HEK293 (cell line): ENCODE measurements at regions not wholly inside any gene's neighbourhood (a gene's known extent, or its start where the extent isn't known, plus 50 kb on each side); places are given as distances from the start of the nearest gene placed in this dataset.

Experiments
- CTCF ChIA-PET: fragments of 350-600 bp; formaldehyde crosslinking; extraction: SDS; loops from one replicate; lab custom pipeline; 2021; ENCODE audit warnings: antibody characterized with exemption; lab: Yijun Ruan, JAX
- POLR2A ChIA-PET: fragments of 300-600 bp; formaldehyde crosslinking; extraction: SDS; loops from one replicate; lab custom pipeline; 2020; ENCODE audit warnings: antibody characterized with exemption, inconsistent platforms; lab: Yijun Ruan, JAX
- H3K27ac ChIP-seq: fragments of 200-500 bp; sonication (Bioruptor generic); 2 replicates; pipeline ENCODE4 v1.5.1; 2014; ENCODE audit warnings: low read depth, low read length, control low read depth, inconsistent platforms; ENCODE audit errors: extremely low read depth
- H3K36me3 ChIP-seq, 2 experiments: fragments of 200-500 bp in 1 of 2; sonication (Bioruptor generic) in 1 of 2; 1 replicate in 1 of 2; 2 replicates in 1 of 2; pipeline ENCODE4 v1.5.1; 2014 to 2017; ENCODE audit warnings: inconsistent platforms in 2 of 2, low read length in 2 of 2; ENCODE audit not compliant: control insufficient read depth in 2 of 2, insufficient read depth in 1 of 2
- H3K4me1 ChIP-seq: fragments of 200-500 bp; sonication (Bioruptor generic); 2 replicates; pipeline ENCODE4 v1.5.1; 2014; ENCODE audit warnings: mild to moderate bottlenecking, low read length, inconsistent platforms; ENCODE audit not compliant: control insufficient read depth, insufficient read depth
- H3K4me3 ChIP-seq: 2 replicates; pipeline ENCODE4 v1.5.1; 2011; ENCODE audit warnings: low read depth, mild to moderate bottlenecking, control low read depth, low read length, moderate library complexity
- H3K9me3 ChIP-seq: fragments of 200-500 bp; sonication (Bioruptor generic); 2 replicates; pipeline ENCODE4 v1.5.1; 2014; ENCODE audit warnings: low read depth, low read length, inconsistent platforms; ENCODE audit not compliant: control insufficient read depth, insufficient read depth
- AEBP2 ChIP-seq: fragments of 450-650 bp; formaldehyde crosslinking; IDR thresholded peaks from 2 replicates; pipeline ENCODE4 v1.5.1; 2016; ENCODE audit warnings: missing biosample characterization, missing genetic modification characterization, borderline replicate concordance
- BCL11A ChIP-seq: fragments of 450-650 bp; formaldehyde crosslinking; IDR thresholded peaks from 2 replicates; pipeline ENCODE4 v1.5.1; 2016; ENCODE audit warnings: low read depth, missing biosample characterization, missing genetic modification characterization
- BCL11B ChIP-seq: fragments of 450-650 bp; formaldehyde crosslinking; IDR thresholded peaks from 2 replicates; pipeline ENCODE4 v1.5.1; 2016; ENCODE audit warnings: low read depth, missing biosample characterization, missing genetic modification characterization
- BCL6B ChIP-seq: fragments of 450-650 bp; formaldehyde crosslinking; IDR thresholded peaks from 2 replicates; pipeline ENCODE4 v1.5.1; 2017; ENCODE audit warnings: missing biosample characterization, missing genetic modification characterization
- MYNN ChIP-seq: fragments of 450-650 bp; formaldehyde crosslinking; IDR thresholded peaks from 2 replicates; pipeline ENCODE4 v1.5.1; 2016; ENCODE audit warnings: missing biosample characterization, missing genetic modification characterization, borderline replicate concordance
- MZF1 ChIP-seq: fragments of 450-650 bp; formaldehyde crosslinking; IDR thresholded peaks from 2 replicates; pipeline ENCODE4 v1.5.1; 2017; ENCODE audit warnings: missing biosample characterization, missing genetic modification characterization, borderline replicate concordance
- SCRT2 ChIP-seq: fragments of 450-650 bp; formaldehyde crosslinking; IDR thresholded peaks from 2 replicates; pipeline ENCODE4 v1.5.1; 2016; ENCODE audit warnings: missing biosample characterization, missing genetic modification characterization
- SP7 ChIP-seq: fragments of 450-650 bp; formaldehyde crosslinking; IDR thresholded peaks from 2 replicates; pipeline ENCODE4 v1.5.1; 2016; ENCODE audit warnings: missing biosample characterization, missing genetic modification characterization
- ZBTB21 ChIP-seq: fragments of 450-650 bp; formaldehyde crosslinking; IDR thresholded peaks from 2 replicates; pipeline ENCODE4 v1.5.1; 2017; ENCODE audit warnings: missing biosample characterization, missing genetic modification characterization
- ZFP41 ChIP-seq: fragments of 450-650 bp; formaldehyde crosslinking; IDR thresholded peaks from 2 replicates; pipeline ENCODE4 v1.5.1; 2016; ENCODE audit warnings: missing biosample characterization, missing genetic modification characterization, borderline replicate concordance
- ZNF132 ChIP-seq: fragments of 450-650 bp; formaldehyde crosslinking; IDR thresholded peaks from 2 replicates; pipeline ENCODE4 v1.5.1; 2017; ENCODE audit warnings: missing biosample characterization, missing genetic modification characterization, borderline replicate concordance
- ZNF133 ChIP-seq: fragments of 450-650 bp; formaldehyde crosslinking; IDR thresholded peaks from 2 replicates; pipeline ENCODE4 v1.5.1; 2016; ENCODE audit warnings: missing biosample characterization, missing genetic modification characterization
- ZNF157 ChIP-seq: fragments of 450-650 bp; formaldehyde crosslinking; IDR thresholded peaks from 2 replicates; pipeline ENCODE4 v1.5.1; 2016; ENCODE audit warnings: missing biosample characterization, missing genetic modification characterization
- ZNF18 ChIP-seq: fragments of 450-650 bp; formaldehyde crosslinking; IDR thresholded peaks from 2 replicates; pipeline ENCODE4 v1.5.1; 2016; ENCODE audit warnings: missing biosample characterization, missing genetic modification characterization
- ZNF280D ChIP-seq: fragments of 450-650 bp; formaldehyde crosslinking; IDR thresholded peaks from 2 replicates; pipeline ENCODE4 v1.5.1; 2016; ENCODE audit warnings: missing biosample characterization, missing genetic modification characterization
- ZNF302 ChIP-seq: fragments of 450-650 bp; formaldehyde crosslinking; IDR thresholded peaks from 2 replicates; pipeline ENCODE4 v1.5.1; 2016; ENCODE audit warnings: missing biosample characterization, missing genetic modification characterization, low read depth
- ZNF324 ChIP-seq: fragments of 450-650 bp; formaldehyde crosslinking; IDR thresholded peaks from 2 replicates; pipeline ENCODE4 v1.5.1; 2016; ENCODE audit warnings: missing biosample characterization, missing genetic modification characterization
- ZNF394 ChIP-seq: fragments of 450-650 bp; formaldehyde crosslinking; IDR thresholded peaks from 2 replicates; pipeline ENCODE4 v1.5.1; 2016; ENCODE audit warnings: missing biosample characterization, missing genetic modification characterization, mild to moderate bottlenecking, moderate library complexity, borderline replicate concordance
- ZNF426 ChIP-seq: fragments of 450-650 bp; formaldehyde crosslinking; IDR thresholded peaks from 2 replicates; pipeline ENCODE4 v1.5.1; 2017; ENCODE audit warnings: missing biosample characterization, missing genetic modification characterization, mild to moderate bottlenecking, inconsistent platforms, moderate library complexity
- ZNF488 ChIP-seq: fragments of 450-650 bp; formaldehyde crosslinking; IDR thresholded peaks from 2 replicates; pipeline ENCODE4 v1.5.1; 2016; ENCODE audit warnings: missing biosample characterization, missing genetic modification characterization
- ZNF529 ChIP-seq: fragments of 450-650 bp; formaldehyde crosslinking; IDR thresholded peaks from 2 replicates; pipeline ENCODE4 v1.5.1; 2017; ENCODE audit warnings: missing genetic modification characterization, missing biosample characterization; ENCODE audit not compliant: insufficient replicate concordance
- ZNF610 ChIP-seq: fragments of 450-650 bp; formaldehyde crosslinking; IDR thresholded peaks from 2 replicates; pipeline ENCODE4 v1.5.1; 2016; ENCODE audit warnings: missing biosample characterization, missing genetic modification characterization, borderline replicate concordance
- ZNF660 ChIP-seq: fragments of 450-650 bp; IDR thresholded peaks from 2 replicates; pipeline ENCODE4 v1.5.1; 2018; ENCODE audit warnings: missing biosample characterization, mild to moderate bottlenecking, missing genetic modification characterization
- ZNF837 ChIP-seq: fragments of 450-650 bp; formaldehyde crosslinking; IDR thresholded peaks from 2 replicates; pipeline ENCODE4 v1.5.1; 2016; ENCODE audit warnings: missing biosample characterization, missing genetic modification characterization
- ZSCAN16 ChIP-seq: fragments of 450-650 bp; formaldehyde crosslinking; IDR thresholded peaks from 2 replicates; pipeline ENCODE4 v1.5.1; 2016; ENCODE audit warnings: missing biosample characterization, missing genetic modification characterization
- ZSCAN4 ChIP-seq: fragments of 450-650 bp; formaldehyde crosslinking; IDR thresholded peaks from 2 replicates; pipeline ENCODE4 v1.5.1; 2017; ENCODE audit warnings: missing biosample characterization, missing genetic modification characterization

GRCh38 chr14:86333493-86333892 lies 803.5 kb downstream of the FLRT2 start (continued):
- TF ChIP-seq ZNF837 (tag by site-specific recombination) (no peak), AEBP2 (no peak), BCL11B (no peak)

- no peak overlapping the region for H3K4me3 ChIP-seq
- H3K27ac ChIP-seq, result no peak overlapping the region
- CTCF ChIA-PET, result no interaction called here
- no peaks in the 10 kb centered on the region for H3K36me3 ChIP-seq
- H3K4me1 ChIP-seq, result no peaks in the 10 kb centered on the region
- POLR2A ChIA-PET, result no interaction called here
- TF ChIP-seq ZNF18, result no peak
- no peak for TF ChIP-seq ZNF324 (tag by site-specific recombination)
- no peak for TF ChIP-seq SP7
- no peak for TF ChIP-seq ZNF157 (tag by site-specific recombination)
- TF ChIP-seq ZNF529 (tag by site-specific recombination), result no peak
- no peak for TF ChIP-seq ZSCAN16 (tag by site-specific recombination)
- no peak for TF ChIP-seq ZNF488 (tag by site-specific recombination)
- TF ChIP-seq MYNN (tag by site-specific recombination), result no peak
- TF ChIP-seq ZNF660 (tag by site-specific recombination), result no peak
- no peak for TF ChIP-seq ZSCAN4
- no peak for TF ChIP-seq ZBTB21
- TF ChIP-seq ZNF133 (tag by site-specific recombination), result no peak
- no peak for TF ChIP-seq ZFP41 (tag by site-specific recombination)
- no peak for TF ChIP-seq ZNF394 (tag by site-specific recombination)
- TF ChIP-seq MZF1 (tag by site-specific recombination), result no peak
- TF ChIP-seq ZNF426, result no peak
- no peak for TF ChIP-seq ZNF132 (tag by site-specific recombination)
- no peaks in the 10 kb centered on the region for H3K9me3 ChIP-seq
Observed at GRCh38 chr14:86331341-86331740, 801.4 kb downstream of the FLRT2 start.

GRCh38 chr14:86321151-86321550 lies 791.2 kb downstream of the FLRT2 start:
- no peak overlapping the region for H3K27ac ChIP-seq
- H3K9me3 ChIP-seq, result no peaks in the 10 kb centered on the region
- H3K4me3 ChIP-seq, result no peak overlapping the region
- ChIA-PET POLR2A (no interaction called here), CTCF (no interaction called here)
- no peaks in the 10 kb centered on the region for H3K4me1 ChIP-seq
- H3K36me3 ChIP-seq, result no peaks in the 10 kb centered on the region
- TF ChIP-seq SCRT2 (tag by site-specific recombination) (no peak), ZNF610 (tag by site-specific recombination) (no peak), ZNF302 (no peak), BCL6B (no peak), BCL11A (tag by site-specific recombination) (no peak), ZNF280D (no peak)
